SJCRH30 (cell line): ENCODE measurements at regions not wholly inside any gene's neighbourhood (a gene's known extent, or its start where the extent isn't known, plus 50 kb on each side); places are given as distances from the start of the nearest gene placed in this dataset.
A peak's percentile ranks its signal among the peaks of the same experiment; 100 is the strongest.

Experiments used
- DNase-seq, 2 experiments: peaks; one replicate each; pipeline ENCODE4 v3.0.0-alpha.2; 2015 to 2020
- H3K27ac ChIP-seq: fragments of 250-450 bp; sonication (Bioruptor Pico); 2 replicates; pipeline ENCODE4 v1.5.1; 2020; ENCODE audit warnings: mild to moderate bottlenecking, moderate library complexity
- H3K27me3 ChIP-seq: fragments of 250-450 bp; sonication (Bioruptor Pico); 2 replicates; pipeline ENCODE4 v1.5.1; 2020; ENCODE audit warnings: mild to moderate bottlenecking, moderate library complexity
- H3K36me3 ChIP-seq: fragments of 250-450 bp; sonication (Bioruptor Pico); 2 replicates; pipeline ENCODE4 v1.5.1; 2020; ENCODE audit warnings: mild to moderate bottlenecking, moderate library complexity
- H3K4me1 ChIP-seq: fragments of 250-450 bp; sonication (Bioruptor Pico); 2 replicates; pipeline ENCODE4 v1.5.1; 2020; ENCODE audit warnings: mild to moderate bottlenecking, moderate library complexity
- H3K4me3 ChIP-seq: fragments of 250-450 bp; sonication (Bioruptor Pico); 2 replicates; pipeline ENCODE4 v1.5.1; 2020; ENCODE audit warnings: mild to moderate bottlenecking, moderate library complexity
- H3K9me3 ChIP-seq: fragments of 250-450 bp; sonication (Bioruptor Pico); replicated peaks from 2 replicates; pipeline ENCODE4 v1.5.1; 2020; ENCODE audit warnings: mild to moderate bottlenecking, moderate library complexity

- Histone ChIP-seq H3K36me3 (no peaks in the 10 kb centered on the region), H3K27ac (no peak overlapping the region), H3K9me3 (no peaks in the 10 kb centered on the region), H3K27me3 (no peaks in the 10 kb centered on the region), H3K4me1 (no peaks in the 10 kb centered on the region; the same call in 1 of the 2 replicates), H3K4me3 (no peak overlapping the region)
- DNase-seq = no peak
Measured at GRCh38 chr7:41910940-41911600, 208.2 kb upstream of the INHBA start.

- Histone ChIP-seq H3K36me3 (no peaks in the 10 kb centered on the region), H3K9me3 (no peaks in the 10 kb centered on the region)
Measured at GRCh38 chr7:41907444-41907843, 204.6 kb upstream of the INHBA start.

GRCh38 chr7:41900532-41900931 is 197.6 kb upstream of the INHBA start:
- Histone ChIP-seq H3K27me3 (no peaks in the 10 kb centered on the region), H3K4me1 (no peaks in the 10 kb centered on the region; the same call in 1 of the 2 replicates), H3K4me3 (no peak overlapping the region), H3K27ac (no peak overlapping the region), H3K36me3 (no peaks in the 10 kb centered on the region), H3K9me3 (no peaks in the 10 kb centered on the region)
- no peak for DNase-seq

More at GRCh38 chr7:41907444-41907843, 204.6 kb upstream of the INHBA start:
- no peak for DNase-seq
- Histone ChIP-seq H3K4me3 (no peak overlapping the region), H3K4me1 (no peaks in the 10 kb centered on the region), H3K27me3 (no peaks in the 10 kb centered on the region), H3K27ac (no peak overlapping the region)

DNA sequence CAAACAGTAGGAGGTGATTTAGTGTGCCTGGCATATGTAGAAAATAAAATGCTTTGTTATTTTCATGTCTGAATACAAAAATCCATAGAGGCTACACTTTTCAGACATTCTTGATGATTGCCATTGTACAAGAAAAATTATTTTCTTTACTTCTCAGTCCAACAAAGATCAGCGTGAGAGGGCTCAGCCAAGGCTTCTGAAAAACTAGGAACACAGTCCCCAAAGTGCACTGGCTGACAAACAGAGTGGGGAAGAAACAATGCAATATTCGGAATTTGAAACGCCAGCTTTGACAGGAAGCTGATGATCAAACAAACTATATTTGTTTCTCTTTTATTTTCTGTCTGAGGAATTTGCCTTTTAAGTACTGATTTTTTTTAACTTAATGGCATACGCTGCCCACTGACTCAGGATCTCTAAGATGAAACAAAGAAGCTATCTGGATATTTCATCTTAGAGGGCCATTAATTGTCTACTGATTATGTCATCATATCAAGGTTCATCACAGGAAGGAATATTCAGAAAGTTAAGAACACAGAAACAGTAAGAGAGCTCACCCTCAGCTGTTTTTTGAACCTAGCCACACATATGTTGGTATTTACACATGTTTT is 197.0 kb upstream of the INHBA start:
- Histone ChIP-seq H3K27me3 (no peaks in the 10 kb centered on the region), H3K4me3 (no peak overlapping the region), H3K9me3 (no peaks in the 10 kb centered on the region), H3K4me1 (no peaks in the 10 kb centered on the region; the same call in 1 of the 2 replicates), H3K27ac (no peak overlapping the region), H3K36me3 (no peaks in the 10 kb centered on the region)
- DNase-seq = no peak

- Histone ChIP-seq H3K4me1 (no peaks in the 10 kb centered on the region; the same call in 1 of the 2 replicates), H3K4me3 (no peak overlapping the region), H3K9me3 (no peaks in the 10 kb centered on the region), H3K27me3 (0 out of 2 replicates have a peak, but pooled peaks cover 4% of the 10 kb centered on the region), H3K27ac (no peak overlapping the region), H3K36me3 (no peaks in the 10 kb centered on the region)
- no peak for DNase-seq
Measured at GRCh38 chr7:41893656-41894055, 190.8 kb upstream of the INHBA start.

- Histone ChIP-seq H3K9me3 (no peaks in the 10 kb centered on the region), H3K36me3 (no peaks in the 10 kb centered on the region), H3K27me3 (0 out of 2 replicates have a peak, but pooled peaks cover 4% of the 10 kb centered on the region), H3K4me1 (no peaks in the 10 kb centered on the region; the same call in 1 of the 2 replicates), H3K4me3 (no peak overlapping the region), H3K27ac (no peak overlapping the region)
- DNase-seq = peak in 1 of 2 experiments; percentile 24
Measured at GRCh38 chr7:41892356-41893100, 189.6 kb upstream of the INHBA start.

DNA sequence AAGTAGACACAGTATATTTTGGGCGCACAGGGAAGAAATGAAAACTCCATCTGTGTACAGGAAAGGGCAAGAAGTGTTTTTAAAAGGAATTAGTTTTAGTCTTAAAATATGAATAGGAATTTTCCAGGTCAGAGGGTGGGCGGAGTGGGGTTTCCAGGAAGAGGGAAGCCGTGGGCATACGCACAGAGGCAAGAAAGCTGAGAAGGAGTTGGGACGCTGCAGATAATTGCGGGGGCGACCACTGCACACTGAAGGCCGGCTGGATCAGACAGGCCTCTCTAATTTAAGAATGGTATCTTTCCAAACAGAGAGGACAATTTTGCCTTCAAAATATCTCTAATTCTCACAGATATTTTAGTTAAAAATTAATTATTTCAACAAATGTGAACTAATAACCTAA is 189.1 kb upstream of the INHBA start:
- no peak overlapping the region for H3K4me3 ChIP-seq
- no peak for DNase-seq
- 0 out of 2 replicates have a peak, but pooled peaks cover 4% of the 10 kb centered on the region for H3K27me3 ChIP-seq
- no peaks in the 10 kb centered on the region for H3K9me3 ChIP-seq
- H3K36me3 ChIP-seq = no peaks in the 10 kb centered on the region
- H3K27ac ChIP-seq = no peak overlapping the region
- no peaks in the 10 kb centered on the region; the same call in 1 of the 2 replicates for H3K4me1 ChIP-seq

- peaks cover 4% of the 10 kb centered on the region; the same call in 1 of the 2 replicates for H3K27me3 ChIP-seq
- H3K4me3 ChIP-seq = no peak overlapping the region
- H3K36me3 ChIP-seq = no peaks in the 10 kb centered on the region
- H3K4me1 ChIP-seq = no peaks in the 10 kb centered on the region
- no peaks in the 10 kb centered on the region for H3K9me3 ChIP-seq
- peak in 1 of 2 experiments; percentile 11 for DNase-seq
- H3K27ac ChIP-seq = no peak overlapping the region
Measured at GRCh38 chr7:41890631-41891274, 187.9 kb upstream of the INHBA start.

GRCh38 chr7:41889472-41889871 is 186.6 kb upstream of the INHBA start:
- DNase-seq = no peak

GRCh38 chr7:41889040-41889439 is 186.2 kb upstream of the INHBA start:
- no peak for DNase-seq
- Histone ChIP-seq H3K4me1 (no peaks in the 10 kb centered on the region), H3K27ac (no peak overlapping the region), H3K27me3 (peaks cover 8% of the 10 kb centered on the region), H3K9me3 (no peaks in the 10 kb centered on the region), H3K36me3 (no peaks in the 10 kb centered on the region), H3K4me3 (no peak overlapping the region)

More at GRCh38 chr7:41889472-41889871, 186.6 kb upstream of the INHBA start:
- Histone ChIP-seq H3K36me3 (no peaks in the 10 kb centered on the region), H3K4me1 (no peaks in the 10 kb centered on the region), H3K9me3 (no peaks in the 10 kb centered on the region), H3K27me3 (peaks cover 4% of the 10 kb centered on the region), H3K4me3 (no peak overlapping the region), H3K27ac (no peak overlapping the region)

DNA sequence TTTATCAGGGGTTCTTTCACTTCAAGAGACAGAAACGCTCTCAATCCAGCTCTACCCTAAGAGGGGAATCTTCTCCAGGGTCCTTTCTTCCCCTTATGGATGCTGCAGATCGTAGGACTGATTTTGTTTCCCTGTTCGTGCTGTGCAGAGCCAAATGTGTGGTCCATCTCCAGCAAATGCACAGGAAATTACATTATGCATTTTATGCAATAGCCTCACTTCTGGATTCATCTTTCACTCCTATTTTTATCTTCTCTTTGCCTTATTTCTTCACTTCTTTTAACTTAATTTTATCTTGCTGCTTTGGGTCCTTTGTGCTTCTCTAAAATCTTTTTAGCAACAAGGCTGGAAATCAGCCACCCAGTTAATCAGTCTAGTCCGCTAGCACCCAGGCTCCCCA is 184.5 kb upstream of the INHBA start:
- Histone ChIP-seq H3K9me3 (no peaks in the 10 kb centered on the region), H3K4me1 (no peaks in the 10 kb centered on the region), H3K27ac (no peak overlapping the region), H3K27me3 (peaks cover 17% of the 10 kb centered on the region), H3K36me3 (no peaks in the 10 kb centered on the region), H3K4me3 (no peak overlapping the region)
- DNase-seq = no peak

DNA sequence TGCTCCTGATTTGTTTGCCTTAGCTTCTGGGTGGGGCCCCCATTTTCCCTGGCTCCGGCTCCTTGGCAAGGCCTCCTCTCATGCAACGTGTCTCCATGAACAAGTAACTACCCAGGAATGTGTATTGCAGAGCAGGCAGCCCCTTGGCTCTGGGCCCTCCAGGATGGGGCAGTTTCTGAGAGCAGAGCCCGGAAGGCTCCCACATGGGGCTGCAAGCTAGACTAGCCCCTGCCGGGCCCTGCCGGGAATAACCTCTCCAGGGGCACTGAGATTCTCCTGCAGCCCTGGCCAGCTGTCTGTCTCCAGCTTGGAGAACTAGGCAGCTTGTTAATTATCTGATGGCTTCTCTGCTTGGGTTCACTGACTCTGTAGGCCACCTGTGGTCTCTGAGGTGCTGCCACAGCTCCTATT is 184.0 kb upstream of the INHBA start:
- H3K27ac ChIP-seq = no peak overlapping the region
- H3K9me3 ChIP-seq = no peaks in the 10 kb centered on the region
- no peak overlapping the region for H3K4me3 ChIP-seq
- DNase-seq = peak in 1 of 2 experiments; percentile 5
- H3K27me3 ChIP-seq = peaks cover 17% of the 10 kb centered on the region
- no peaks in the 10 kb centered on the region for H3K4me1 ChIP-seq
- H3K36me3 ChIP-seq = no peaks in the 10 kb centered on the region

DNA sequence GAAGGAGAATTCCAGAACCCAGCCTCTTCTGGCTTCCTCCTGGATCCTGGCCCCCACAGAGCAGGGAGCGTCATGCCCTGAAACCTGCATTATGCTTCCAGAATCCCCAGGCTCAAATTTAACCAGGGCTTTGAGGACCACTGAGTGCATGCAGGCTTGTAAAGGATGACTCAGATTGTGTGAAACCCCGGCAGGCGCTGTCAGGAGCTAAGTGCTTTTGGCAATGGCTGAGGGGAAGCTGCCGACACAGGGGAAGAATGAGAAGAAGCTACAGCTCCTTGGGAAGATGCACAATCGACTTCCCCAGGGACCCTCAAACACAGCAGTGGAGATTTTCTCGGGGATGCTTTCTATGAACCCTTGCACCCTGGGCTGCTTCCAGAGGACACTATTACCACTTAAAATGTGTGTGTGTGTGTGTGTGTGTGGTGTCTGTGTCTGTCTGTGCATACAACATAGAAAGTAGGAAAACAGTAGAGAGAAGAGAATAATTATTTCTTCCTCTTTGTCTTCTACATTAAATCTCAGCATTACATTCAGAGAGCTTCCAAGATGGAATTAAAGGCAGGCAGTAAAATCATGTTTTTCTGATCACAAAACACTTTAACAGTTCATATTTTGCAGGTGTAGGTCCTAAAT is 183.5 kb upstream of the INHBA start:
- no peak overlapping the region for H3K4me3 ChIP-seq
- no peak for DNase-seq

GRCh38 chr7:41885748-41886147 is 182.9 kb upstream of the INHBA start:
- no peak for DNase-seq
- H3K9me3 ChIP-seq = no peaks in the 10 kb centered on the region
- H3K27ac ChIP-seq = no peak overlapping the region
- peaks cover 17% of the 10 kb centered on the region for H3K27me3 ChIP-seq
- no peaks in the 10 kb centered on the region for H3K36me3 ChIP-seq
- no peak overlapping the region for H3K4me3 ChIP-seq
- no peaks in the 10 kb centered on the region for H3K4me1 ChIP-seq

More for the DNA sequence above, 183.5 kb upstream of the INHBA start:
- Histone ChIP-seq H3K9me3 (no peaks in the 10 kb centered on the region), H3K27me3 (peaks cover 17% of the 10 kb centered on the region), H3K4me1 (no peaks in the 10 kb centered on the region), H3K27ac (no peak overlapping the region), H3K36me3 (no peaks in the 10 kb centered on the region)
